HG02852 (cell line): ENCODE measurements at regions not wholly inside any gene's neighbourhood (a gene's known extent, or its start where the extent isn't known, plus 50 kb on each side); places are given as distances from the start of the nearest gene placed in this dataset.

Source experiments
- ATAC-seq: cut with Tn5 transposase; IDR thresholded peaks from one replicate; pipeline ENCODE4 v1.9.1; 2021; ENCODE audit warnings: mild to moderate bottlenecking, moderate library complexity; ENCODE audit not compliant: unreplicated experiment

DNA sequence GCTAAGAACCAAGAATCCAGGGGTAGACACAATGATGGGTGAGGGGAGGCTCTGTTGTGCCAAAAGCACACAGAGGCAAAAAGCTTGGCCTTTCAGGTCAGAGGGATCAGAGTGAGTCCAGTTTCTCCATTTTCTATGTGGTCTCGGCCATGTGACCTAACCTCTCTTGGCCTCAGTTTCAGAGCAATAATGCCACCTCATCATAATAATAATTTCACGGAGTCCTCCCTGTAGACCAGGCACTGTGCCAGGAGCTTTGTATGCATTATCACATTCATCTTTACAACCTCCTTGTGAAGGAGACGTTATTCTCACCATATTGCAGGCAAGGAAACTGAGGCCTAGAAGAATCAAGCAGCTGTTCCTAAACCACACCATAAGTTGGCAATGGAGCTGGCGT is 120.2 kb downstream of the WT1 start:
- no peak for ATAC-seq

DNA sequence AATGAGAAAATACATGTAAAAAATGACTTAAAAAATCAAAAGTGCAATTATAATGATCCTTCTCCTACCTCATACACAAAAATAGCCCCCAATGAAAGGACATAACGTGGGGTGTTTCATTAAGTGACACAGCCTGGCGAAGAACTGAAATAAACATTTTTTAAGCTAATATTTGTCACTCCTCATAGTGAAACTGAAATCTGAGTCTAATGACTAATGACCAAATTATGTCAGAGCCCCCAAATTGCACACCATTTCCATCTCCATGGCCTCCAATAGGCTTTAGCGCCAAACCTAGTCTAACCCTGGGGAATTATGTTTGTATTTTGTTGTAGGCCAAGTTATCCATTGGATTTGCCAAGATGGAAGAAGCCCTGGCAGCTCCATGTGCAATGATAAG is 119.1 kb downstream of the WT1 start:
- ATAC-seq = no peak

DNA sequence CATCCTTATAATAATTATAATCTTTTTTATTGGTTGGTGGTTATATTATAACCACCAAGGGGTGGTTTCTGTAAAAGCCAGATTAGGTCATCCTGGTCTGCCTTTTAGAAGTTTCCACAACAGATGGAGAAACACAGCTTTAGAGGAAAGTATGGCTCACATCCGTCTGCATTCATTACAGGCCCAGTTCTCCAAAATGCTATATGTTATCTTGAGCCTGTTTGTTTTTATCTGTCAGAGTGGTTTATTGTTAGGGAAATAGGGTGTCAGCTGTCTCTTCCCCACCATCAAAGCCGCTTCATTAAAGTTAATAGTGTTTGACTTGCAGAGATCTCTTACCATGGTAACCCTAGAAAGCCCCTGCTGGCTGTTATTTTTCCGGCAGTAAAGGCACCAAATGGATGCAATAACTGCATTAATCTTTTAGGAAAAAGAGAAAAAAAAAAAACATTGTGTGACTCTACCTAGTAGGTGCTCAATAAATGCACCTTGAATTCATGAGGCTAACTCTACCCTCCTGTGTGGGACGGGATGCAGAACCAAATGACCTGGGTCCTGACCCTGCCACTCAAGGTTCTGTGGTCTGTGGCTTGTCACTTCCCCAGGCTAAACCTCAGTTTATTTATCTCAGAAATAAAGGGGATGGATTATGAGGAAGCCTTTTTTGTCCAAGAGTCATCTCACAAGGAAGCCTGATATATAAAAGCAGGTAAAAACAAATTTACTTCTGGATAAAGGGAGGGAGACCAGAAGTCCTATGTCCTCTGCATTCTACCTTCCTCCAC is 118.3 kb downstream of the WT1 start:
- ATAC-seq = no peak

DNA sequence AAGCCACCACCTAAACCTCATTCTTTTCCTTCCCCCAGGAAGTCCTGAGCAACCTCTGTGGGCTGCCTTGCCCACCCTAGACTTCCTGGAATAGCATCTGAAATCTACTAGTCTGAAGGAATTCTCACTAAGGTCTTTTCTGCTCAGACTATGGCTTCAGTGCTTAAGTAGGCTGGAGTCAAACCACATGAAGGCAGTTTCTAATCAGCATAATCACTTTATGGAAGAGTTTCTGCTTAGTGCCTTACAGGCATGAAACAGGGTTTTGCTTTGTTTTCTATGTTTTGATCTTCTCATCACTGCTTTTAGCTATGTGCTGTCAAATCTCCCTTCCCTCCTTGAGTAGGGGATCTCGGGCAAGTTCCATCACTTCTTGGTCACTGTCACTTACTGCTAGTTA is 117.7 kb downstream of the WT1 start:
- no peak for ATAC-seq

DNA sequence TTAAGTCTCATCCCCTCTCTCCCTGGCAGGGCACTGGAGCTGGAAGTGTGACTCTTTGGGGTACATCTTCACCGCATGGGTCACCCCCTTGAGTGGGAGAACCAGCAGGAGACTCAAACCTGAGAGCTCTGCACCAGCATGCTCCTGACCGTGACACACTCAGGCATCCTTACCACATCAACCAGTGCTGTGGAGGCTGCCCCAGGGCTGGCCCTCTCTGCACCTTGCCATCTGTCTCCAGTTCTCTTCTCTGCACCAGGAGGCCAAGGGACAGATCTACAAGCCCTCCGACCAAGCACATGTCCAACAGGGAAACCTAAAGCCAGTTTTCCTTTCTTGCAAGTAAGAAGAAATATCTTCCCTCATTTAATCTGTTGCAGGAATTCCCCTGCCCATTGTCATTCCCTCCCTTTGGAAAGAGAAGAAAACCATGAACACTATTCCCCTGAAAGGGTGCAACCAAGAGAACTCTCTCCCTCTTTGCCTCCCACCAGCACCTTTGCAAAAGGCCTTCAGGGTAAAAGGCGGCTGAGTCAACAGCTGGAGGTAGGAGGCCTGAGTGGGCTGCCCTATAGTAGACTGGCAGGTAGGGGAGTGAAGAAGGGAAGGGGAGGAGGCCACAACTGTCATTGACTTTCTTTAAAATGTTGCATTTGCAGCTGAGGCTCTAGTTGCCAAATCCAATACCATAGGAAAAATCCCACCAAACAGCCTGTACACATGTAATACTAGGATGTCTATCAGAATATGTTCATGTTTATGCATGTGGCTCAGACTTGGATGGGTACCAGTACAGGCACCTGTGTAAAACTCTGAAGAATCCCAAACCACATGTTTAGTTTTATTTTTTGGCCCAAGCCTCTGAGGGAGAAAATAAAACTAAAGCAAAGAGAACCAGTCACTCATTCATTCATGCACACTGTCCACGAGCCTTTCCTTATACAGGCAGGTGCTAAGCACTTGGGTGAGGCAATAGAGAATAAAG is 117.0 kb downstream of the WT1 start:
- no peak for ATAC-seq

DNA sequence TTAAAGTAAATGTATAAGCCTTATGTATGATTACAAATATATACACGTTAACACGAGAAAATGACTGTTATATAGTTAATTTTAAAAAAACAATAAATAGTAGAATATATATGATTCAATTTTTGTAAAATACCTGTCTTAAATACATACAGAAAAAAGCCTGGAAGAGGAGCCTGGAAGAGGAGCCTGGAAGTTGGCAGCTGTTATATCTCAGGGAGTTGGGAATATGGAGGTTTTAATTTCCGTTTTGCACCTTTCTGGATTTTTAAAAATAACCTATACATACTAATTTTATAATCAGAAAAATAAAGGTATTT is 111.6 kb downstream of the WT1 start:
- no peak for ATAC-seq

DNA sequence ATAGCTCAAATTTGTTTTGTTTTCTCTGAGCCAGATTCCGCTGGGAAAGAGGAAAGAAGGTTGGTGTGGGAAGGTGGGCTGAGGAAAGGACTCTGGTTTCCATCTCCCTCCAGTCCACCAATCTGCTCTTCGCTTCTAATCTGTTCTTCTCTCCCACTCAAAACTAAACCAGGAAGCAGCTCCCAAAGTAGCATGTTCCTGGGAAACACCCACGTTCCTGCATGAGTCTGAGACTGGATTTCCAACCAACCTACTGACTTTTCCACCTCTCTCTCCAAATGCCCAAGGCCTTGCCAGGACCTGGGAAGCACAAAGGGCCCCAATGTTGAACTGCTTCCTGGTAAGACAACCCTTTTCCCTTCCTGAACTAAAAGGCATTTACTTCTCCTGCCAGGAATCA is 110.2 kb downstream of the WT1 start:
- ATAC-seq = no peak

DNA sequence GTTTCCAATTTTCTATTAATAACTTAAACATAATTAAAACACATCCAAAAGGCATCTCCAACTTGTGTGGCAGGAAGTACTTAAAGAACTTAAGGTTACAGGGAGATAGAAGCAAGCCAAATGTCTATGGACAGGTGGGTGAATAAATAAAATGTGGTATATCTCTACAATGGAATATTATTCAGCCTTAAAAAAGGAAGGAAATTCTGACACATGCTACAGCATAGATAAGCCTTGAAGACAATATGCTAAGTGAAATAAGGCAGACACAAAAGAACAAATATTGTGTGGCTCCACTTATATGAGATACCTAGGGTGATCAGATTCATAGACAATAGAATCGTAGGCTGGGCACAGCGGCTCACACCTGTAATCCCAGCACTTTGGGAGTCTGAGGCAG is 109.6 kb downstream of the WT1 start:
- ATAC-seq = no peak

DNA sequence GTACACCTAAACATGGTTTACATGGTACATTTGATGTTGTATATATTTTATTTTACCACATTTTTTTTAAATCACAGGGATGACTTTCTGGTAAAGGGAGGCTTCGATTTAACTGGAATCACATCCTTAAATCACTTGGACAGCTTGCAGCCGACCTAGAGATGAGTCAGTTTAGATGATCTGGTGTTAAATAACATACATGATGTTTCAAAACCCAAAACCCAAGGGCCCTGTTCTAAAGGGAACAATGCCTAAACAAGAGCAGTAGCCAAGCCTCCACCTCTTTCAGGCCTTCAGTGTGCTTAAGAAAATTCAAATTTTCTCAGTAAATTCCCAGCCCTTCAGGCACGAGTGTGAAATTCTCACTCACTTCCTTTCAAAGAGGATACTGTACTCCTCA is 108.8 kb downstream of the WT1 start:
- ATAC-seq = no peak

DNA sequence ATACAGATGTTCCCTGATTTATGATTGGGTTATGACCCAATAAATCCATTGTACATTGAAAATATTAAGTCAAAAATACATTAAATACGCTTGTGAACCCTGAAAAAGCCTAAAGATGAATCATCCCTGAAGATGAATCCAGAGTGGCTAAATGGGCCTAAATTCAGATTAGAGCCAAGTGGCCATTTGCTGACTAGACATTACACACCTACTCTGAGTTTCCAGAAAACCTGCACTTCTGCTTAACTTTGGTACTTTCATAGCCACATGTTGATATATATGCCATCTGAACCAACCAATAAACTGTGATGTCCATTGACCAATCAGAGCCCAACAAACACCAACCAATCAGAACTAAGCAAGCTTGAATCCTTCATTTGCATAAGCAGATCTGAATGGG is 106.9 kb downstream of the WT1 start:
- no peak for ATAC-seq

DNA sequence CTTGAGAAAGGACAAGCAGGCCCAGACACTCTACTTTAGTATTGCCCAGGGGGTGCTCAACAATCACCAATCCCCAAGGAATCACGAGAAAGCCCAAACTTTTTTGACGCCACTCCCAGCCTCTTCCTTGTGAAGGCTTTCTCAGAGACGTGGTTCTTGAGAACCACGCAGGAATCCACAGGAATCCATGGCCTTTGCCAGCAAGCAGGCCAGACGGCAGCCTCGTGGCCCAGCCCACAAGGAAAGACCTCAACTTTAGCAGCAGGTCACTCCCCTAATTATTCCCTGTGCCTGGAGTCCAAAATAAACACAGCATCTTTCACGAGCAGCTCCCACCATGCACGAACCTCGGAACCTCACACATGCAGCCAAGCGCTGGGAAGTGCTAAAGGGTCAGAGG is 104.2 kb downstream of the WT1 start:
- ATAC-seq = no peak

DNA sequence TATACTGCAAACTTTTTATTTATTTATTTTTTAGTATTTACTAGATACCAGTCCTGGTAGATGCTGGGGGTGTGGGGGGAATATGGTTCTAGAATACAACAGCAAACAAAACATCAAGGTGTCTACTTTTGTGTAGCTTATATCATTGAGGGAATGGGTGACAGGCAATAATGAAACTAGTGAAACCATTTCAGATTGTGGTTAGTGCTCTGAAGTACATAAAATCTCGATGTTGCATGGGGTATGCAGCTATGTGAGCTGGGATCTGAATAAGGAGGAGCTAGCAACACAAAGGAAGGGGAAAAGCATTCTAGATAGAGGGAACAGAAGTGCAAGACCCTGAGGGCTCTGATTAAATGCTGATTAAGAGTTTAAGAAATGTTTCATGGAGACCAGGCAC is 103.5 kb downstream of the WT1 start:
- no peak for ATAC-seq

DNA sequence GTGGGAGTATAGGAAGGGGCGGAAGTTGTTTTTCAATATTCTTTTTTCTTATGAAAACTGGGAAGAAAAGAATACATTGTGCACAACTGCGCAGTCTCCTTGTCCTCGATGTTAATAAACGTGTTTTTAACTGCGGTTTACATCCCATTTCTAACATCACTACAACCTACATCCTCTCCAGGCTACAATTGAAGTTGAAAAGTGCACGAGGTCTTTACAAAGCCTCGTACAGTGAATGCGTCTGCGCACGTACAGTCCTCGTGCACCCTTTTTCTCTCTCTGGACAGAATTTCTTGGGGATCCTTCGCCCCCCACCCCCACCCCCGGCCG is 102.4 kb downstream of the WT1 start:
- ATAC-seq = no peak

DNA sequence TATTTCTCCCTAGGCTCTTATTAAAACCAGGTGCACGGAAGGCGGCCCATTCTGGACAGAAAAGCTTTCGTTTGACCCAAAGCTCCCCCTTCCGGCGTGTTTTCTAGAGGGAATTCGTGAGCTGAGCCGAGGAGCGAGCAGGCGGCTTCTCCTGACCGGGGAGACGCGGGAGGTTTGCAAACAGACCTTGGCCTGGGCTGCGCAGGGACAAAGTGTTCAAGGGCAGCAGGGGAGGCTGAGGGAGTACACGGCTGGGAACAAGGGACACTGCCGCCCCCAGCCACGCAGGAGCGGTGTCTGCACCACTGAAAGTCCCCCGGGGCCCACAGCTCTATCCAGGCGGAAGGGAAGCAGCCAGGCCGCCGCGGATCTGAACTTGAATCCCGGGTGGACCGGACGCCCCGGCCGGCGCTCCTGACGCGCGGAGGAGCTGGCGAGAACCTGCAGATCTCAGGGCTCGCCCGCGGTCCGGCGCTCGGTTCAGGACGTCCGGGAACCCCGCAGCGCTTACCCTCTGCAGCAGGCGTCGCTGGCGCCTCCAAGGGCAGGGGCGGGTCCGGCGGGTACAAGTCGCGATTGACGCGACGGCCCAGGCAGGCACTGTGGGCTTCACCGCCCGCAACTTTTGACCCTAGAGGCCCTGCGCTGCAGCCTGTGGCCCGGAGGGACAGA is 101.9 kb downstream of the WT1 start:
- ATAC-seq = no peak

DNA sequence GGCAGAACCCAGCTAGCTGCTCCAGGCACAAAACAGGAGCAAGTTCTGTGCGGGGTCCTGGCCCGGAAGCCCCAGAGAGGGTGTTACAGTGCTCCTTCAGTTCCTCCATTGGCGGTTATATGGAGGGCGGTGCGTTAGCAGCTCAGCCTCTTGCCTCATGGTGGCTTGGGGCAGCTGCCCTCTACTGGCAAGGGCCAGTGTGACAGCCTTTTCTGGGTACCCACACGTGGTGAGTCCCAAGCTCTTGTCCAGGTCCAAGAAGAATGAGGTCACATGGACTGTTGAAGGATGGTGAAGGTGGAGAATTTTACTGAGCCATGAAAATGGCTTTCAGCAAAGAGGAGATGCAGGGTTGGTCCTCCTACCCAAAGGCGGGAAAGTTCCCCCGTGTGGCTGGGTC is 100.5 kb downstream of the WT1 start:
- no peak for ATAC-seq
